ENCODE measurements at regions not wholly inside any gene's neighbourhood (a gene's known extent, or its start where the extent isn't known, plus 50 kb on each side); places are given as distances from the start of the nearest gene placed in this dataset.

- no peak for DNase-seq (ENCODE audit: low spot score)
Measured at GRCh38 chr3:10583798-10584708, 78.7 kb upstream of the ATP2B2 start.

DNA sequence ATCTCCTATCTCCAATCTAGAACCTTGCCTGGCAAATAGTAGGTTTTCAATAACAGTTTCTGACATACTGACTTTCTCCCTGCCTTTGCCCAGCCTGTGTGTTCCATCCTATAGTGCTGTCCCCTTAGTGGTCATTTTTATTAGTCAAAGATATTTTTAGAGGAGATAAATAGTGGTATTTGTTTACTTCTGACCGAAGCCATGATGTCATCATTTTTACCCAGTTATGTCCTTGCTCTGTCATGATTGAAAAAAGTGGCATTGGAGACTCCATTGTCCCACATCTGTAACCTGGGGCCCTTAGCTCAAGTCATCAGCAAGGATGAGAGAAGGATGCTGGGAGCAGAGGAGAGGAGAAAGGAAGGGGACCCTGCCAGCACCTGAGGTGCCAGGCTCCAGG, 80.6 kb upstream of the ATP2B2 start:
- no peak for DNase-seq (ENCODE audit: low spot score)

GRCh38 chr3:10594915-10595314, 89.5 kb upstream of the ATP2B2 start:
- DNase-seq (ENCODE audit: low spot score) = no peak

GRCh38 chr3:10596746-10597448, 91.5 kb upstream of the ATP2B2 start:
- DNase-seq (ENCODE audit: low spot score) = no peak

GRCh38 chr3:10597733-10598132, 92.3 kb upstream of the ATP2B2 start:
- no peak for DNase-seq (ENCODE audit: low spot score)

DNA sequence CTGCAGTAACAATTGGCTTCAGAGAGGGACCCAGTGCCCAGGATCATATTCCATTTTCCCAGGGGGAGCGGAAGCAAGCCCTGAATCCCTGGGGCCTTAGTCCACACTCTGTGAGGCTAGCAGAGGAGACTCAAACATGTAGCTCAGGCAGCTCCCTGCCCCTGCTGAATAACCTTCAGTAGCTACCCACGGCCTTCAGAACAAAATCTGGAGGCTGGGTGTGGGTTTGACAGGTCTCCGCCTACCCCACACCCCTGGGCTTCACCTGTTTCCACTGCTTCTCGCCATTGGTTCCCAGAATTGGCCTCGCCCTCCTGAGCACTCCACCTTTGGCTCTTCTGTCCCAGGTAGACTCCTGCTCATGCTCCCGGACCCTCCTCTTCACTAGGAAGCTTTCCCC, 93.6 kb upstream of the ATP2B2 start:
- no peak for DNase-seq (ENCODE audit: low spot score)

GRCh38 chr3:10599444-10599843, 94.1 kb upstream of the ATP2B2 start:
- DNase-seq (ENCODE audit: low spot score) = no peak

DNA sequence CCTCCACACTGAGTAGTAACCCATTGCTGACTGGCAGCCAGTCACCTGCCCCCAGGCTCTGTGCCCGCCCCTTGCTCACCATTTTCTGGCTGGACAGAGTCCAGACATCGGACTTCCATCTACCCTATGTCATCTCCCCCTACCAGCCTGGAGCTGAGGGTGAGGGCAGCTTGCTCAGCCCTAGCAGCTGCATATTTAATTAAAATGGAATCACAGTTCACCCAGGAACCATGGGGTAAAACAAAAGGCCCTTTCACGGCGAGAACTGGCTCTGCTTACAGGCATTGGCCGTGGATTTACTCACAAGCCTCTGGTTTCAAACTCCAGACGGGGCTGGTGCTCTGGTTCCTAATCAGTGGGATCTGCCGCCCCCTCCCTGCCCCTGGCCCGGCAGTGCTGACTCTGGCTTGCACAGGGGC, 94.9 kb upstream of the ATP2B2 start:
- no peak for DNase-seq (ENCODE audit: low spot score)

GRCh38 chr3:10600726-10601125, 95.3 kb upstream of the ATP2B2 start:
- no peak for DNase-seq (ENCODE audit: low spot score)

DNA sequence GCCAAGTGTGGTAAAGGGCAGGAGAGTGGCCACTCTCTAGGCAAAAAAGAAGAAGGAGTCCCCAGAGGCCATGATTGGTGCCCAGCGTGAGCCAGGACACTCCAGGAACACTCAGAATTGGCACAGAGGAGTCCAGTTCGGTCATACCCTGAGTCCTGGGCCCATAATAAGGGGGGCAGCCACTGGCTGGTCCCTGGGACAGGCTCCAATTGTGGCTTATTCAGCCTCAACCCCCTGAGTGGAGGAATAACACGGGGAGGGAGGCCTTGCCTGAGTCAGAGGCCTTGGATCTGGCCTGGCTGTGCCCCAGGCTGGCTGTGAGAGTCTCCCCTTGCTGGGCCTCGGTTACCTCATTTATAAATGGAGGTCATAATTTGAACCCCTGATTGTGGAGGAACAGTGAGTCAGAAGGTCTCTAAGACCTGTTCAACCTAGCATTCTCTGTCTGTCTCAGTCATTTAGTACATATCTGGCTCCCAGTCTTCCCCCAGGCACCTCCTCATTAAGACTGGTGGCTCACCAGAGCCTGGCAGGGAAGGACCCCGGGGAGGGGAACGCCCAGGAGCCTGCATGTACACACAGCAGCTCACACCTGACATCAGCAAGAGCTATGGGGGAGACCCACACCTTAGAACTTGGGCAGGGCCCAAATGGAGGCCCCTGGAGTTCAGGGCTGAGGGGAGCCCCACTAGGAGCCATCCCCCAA, 95.9 kb upstream of the ATP2B2 start:
- DNase-seq (ENCODE audit: low spot score) = no peak

DNA sequence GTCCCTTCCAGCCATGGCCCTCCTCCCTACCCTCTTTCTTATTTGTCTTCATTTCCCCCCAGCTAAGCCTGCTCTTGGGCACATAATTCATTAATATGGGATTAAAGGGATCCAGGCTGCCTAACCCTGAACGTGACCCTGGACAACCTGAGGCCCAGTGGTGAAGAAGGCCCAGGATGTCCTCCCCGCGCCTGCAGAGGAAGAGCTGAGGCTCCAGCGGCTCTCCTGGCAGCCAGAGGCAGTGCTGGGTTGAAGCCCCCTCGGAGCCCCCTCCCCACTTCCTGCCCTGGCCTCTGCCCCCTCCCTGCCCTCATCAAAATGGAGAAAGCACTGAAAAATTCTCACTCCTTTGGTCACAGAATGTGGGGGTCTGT, 96.5 kb upstream of the ATP2B2 start:
- DNase-seq (ENCODE audit: low spot score) = no peak

- DNase-seq (ENCODE audit: low spot score) = no peak
Measured at GRCh38 chr3:10602271-10602670, 96.9 kb upstream of the ATP2B2 start.

- DNase-seq (ENCODE audit: low spot score) = no peak
Measured at GRCh38 chr3:10602769-10603768, 97.7 kb upstream of the ATP2B2 start.

GRCh38 chr3:10609134-10609533, 103.7 kb upstream of the ATP2B2 start:
- no peak for DNase-seq (ENCODE audit: low spot score)

- DNase-seq (ENCODE audit: low spot score) = no peak
Measured at GRCh38 chr3:10614168-10614567, 108.8 kb upstream of the ATP2B2 start.

- no peak for DNase-seq (ENCODE audit: low spot score)
Measured at GRCh38 chr3:10615715-10616114, 110.3 kb upstream of the ATP2B2 start.

- no peak for DNase-seq (ENCODE audit: low spot score)
Measured at GRCh38 chr3:10616321-10616720, 110.9 kb upstream of the ATP2B2 start.

DNA sequence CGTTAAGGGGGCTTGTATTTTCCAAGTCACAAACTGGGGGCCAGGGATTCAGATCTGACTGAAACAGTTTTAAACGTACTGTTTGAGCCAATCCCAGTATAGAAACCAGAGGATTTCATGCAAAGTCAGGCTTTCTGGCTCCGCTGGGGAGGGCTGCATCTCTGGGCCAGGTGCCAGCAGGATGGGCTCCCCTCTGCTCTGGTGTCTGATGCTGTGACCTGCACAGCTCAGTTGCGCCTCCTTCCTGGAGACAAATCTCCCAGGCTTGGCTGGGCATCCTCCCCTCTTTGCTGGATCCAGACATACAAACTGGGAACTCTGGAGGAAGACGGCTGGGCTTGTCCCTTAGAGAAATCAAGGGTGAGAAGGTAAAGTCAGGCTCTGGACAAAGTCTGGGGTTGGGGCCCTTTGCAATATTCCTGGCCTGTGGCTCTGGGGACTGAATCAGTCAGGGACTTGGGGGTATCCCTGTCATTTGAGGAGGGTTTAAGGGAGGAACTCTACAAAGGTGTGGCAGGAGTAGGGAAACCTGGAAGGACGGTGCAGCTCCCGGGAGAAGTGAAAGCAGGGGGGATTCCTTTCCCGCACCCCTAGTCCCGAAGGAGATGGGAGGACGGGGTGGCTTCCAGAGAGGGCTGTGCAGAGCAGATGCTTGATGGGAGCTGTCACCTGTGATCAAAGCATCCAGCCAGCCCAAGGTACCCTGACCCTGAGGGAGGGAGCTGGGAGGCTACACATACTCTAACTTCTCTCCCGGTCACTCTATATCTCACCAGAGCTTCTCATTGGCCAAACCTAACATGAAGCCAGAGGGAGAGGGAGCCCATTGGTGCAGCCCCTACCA, 114.8 kb upstream of the ATP2B2 start:
- no peak for DNase-seq (ENCODE audit: low spot score)

GRCh38 chr3:10620833-10621082, 115.4 kb upstream of the ATP2B2 start:
- DNase-seq (ENCODE audit: low spot score) = no peak

- DNase-seq (ENCODE audit: low spot score) = no peak
Measured at GRCh38 chr3:10623578-10624275, 118.3 kb upstream of the ATP2B2 start.

All from D341Med (cell line).